Parathyroid adenoma (tissue), 2 donors: ENCODE measurements at regions not wholly inside any gene's neighbourhood (a gene's known extent, or its start where the extent isn't known, plus 50 kb on each side); places are given as distances from the start of the nearest gene placed in this dataset.
"Not testable (repeated sequence)": the region's sequence is repeated elsewhere in the genome, so short reads cannot be mapped to it uniquely, and the experiment has no call there.

Experiments
- H2AFZ ChIP-seq: fragments of 300-600 bp; sonication (generic); one replicate; pipeline ENCODE4 v1.7.0; 2017; ENCODE audit warnings: antibody characterized with exemption, mild to moderate bottlenecking
- H3K27ac ChIP-seq: fragments of 300-600 bp; sonication (generic); one replicate; pipeline ENCODE4 v1.7.0; 2017
- H3K27me3 ChIP-seq: fragments of 300-600 bp; sonication (generic); one replicate; pipeline ENCODE4 v1.7.0; 2017; ENCODE audit warnings: low read length; ENCODE audit not compliant: control insufficient read depth, insufficient read depth
- H3K36me3 ChIP-seq: fragments of 300-600 bp; sonication (generic); one replicate; pipeline ENCODE4 v1.7.0; 2017; ENCODE audit warnings: low read length; ENCODE audit not compliant: control insufficient read depth, insufficient read depth
- H3K4me1 ChIP-seq: fragments of 300-600 bp; sonication (generic); one replicate; pipeline ENCODE4 v1.7.0; 2017; ENCODE audit warnings: control low read depth
- H3K4me2 ChIP-seq: fragments of 300-600 bp; sonication (generic); one replicate; pipeline ENCODE4 v1.7.0; 2017; ENCODE audit warnings: low read length
- H3K4me3 ChIP-seq: fragments of 300-600 bp; sonication (generic); one replicate; pipeline ENCODE4 v1.7.0; 2017; ENCODE audit warnings: low read depth, low read length
- H3K79me2 ChIP-seq: fragments of 300-600 bp; sonication (generic); one replicate; pipeline ENCODE4 v1.7.0; 2017; ENCODE audit warnings: control low read depth
- H3K9ac ChIP-seq: fragments of 300-600 bp; sonication (generic); one replicate; pipeline ENCODE4 v1.7.0; 2017; ENCODE audit warnings: mild to moderate bottlenecking
- H3K9me3 ChIP-seq: fragments of 300-600 bp; sonication (generic); one replicate; pipeline ENCODE4 v1.7.0; 2017; ENCODE audit warnings: low read length; ENCODE audit not compliant: control insufficient read depth
- TF ChIP-seq, protein P1 (sequence below): fragments of 300-600 bp; sonication (generic); IDR thresholded peaks from one replicate; pipeline ENCODE4 v1.7.0; 2017; ENCODE audit warnings: antibody characterized with exemption, mild to moderate bottlenecking
- donor health status: primary hyperparathyroidism.

DNA sequence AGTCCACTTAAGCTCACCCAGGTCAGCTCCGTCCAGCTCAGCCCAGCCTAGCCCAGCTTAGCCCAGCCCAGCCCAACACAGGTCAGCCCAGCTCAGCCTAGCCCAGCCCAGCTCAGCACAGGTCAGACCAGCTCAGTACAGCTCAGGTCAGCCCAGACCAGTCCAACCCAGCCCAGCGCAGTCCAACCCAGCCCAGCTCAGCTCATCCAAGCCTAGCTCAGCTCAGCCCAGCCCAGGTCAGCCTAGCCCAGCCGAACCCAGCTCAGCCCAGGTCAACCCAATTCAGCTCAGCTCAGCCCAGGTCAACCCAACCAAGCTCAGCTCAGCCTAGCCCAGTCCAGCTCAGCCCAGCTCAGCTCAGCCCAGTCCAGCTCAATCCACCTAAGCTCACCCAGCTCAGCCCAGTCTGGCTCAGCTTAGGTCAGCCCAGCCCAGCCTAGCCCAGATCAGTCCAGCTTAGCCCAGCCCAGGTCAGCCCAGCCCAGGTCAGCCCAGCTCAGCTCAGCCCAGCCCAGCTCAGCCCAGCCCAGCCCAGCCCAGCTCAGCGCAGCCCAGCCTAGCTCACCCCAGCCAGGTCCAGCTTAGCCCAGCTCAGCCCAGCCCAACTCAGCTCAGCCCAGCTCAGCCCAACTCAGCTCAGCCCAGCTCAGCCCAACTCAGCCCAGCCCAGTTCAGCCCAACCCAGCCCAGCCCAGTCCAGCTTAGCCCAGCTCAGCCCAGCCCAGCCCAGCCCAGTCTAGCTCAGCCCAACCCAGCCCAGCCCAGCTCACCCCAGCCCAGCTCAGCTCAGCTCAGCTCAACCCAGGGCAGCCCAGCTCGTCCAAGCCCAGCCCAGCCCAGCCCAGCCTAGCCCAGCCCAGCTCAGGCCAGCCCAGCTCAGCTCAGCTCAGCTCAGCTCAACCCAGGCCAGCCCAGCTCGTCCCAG, 184.0 kb downstream of the TMEM121 start:
- H2AFZ ChIP-seq = no peak overlapping the region
- H3K4me1 ChIP-seq = no peaks in the 10 kb centered on the region
- TF ChIP-seq, protein P1, sequence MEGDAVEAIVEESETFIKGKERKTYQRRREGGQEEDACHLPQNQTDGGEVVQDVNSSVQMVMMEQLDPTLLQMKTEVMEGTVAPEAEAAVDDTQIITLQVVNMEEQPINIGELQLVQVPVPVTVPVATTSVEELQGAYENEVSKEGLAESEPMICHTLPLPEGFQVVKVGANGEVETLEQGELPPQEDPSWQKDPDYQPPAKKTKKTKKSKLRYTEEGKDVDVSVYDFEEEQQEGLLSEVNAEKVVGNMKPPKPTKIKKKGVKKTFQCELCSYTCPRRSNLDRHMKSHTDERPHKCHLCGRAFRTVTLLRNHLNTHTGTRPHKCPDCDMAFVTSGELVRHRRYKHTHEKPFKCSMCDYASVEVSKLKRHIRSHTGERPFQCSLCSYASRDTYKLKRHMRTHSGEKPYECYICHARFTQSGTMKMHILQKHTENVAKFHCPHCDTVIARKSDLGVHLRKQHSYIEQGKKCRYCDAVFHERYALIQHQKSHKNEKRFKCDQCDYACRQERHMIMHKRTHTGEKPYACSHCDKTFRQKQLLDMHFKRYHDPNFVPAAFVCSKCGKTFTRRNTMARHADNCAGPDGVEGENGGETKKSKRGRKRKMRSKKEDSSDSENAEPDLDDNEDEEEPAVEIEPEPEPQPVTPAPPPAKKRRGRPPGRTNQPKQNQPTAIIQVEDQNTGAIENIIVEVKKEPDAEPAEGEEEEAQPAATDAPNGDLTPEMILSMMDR = no peak
- no peak overlapping the region for H3K4me2 ChIP-seq
- H3K4me3 ChIP-seq = no peak overlapping the region
- no peaks in the 10 kb centered on the region for H3K27me3 ChIP-seq
- H3K9ac ChIP-seq = no peak overlapping the region
- no peaks in the 10 kb centered on the region for H3K9me3 ChIP-seq
- H3K36me3 ChIP-seq = no peaks in the 10 kb centered on the region
- no peak overlapping the region for H3K27ac ChIP-seq
- no peaks in the 10 kb centered on the region for H3K79me2 ChIP-seq

DNA sequence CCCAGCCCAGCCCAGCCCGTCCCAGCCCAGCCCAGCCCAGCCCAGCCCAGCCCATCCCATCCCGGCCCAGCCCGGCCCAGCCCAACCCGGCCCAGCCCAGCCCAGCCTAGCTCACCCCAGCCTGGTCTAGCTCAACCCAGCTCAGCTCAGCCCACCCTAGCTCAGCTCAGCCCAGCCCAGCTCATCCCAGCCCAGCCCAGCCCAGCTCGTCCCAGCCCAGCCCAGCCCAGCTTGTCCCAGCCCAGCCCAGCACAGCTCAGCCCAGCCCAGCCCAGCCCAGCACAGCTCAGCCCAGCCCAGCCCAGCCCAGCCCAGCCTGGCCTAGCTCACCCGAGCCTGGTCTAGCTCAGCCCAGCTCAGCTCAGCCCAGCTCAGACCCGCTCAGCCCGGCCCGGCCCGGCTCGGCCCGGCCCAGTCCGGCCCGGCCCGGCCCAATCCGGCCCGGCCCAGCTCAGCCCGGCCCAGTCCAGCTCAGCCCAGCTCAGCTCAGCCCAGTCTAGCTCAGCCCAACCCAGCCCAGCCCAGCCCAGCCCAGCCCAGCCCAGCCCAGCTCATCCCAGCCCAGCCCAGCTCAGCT, 184.7 kb downstream of the TMEM121 start:
- no peak overlapping the region for H3K4me2 ChIP-seq
- no peaks in the 10 kb centered on the region for H3K36me3 ChIP-seq
- H3K27ac ChIP-seq = no peak overlapping the region
- H3K27me3 ChIP-seq = no peaks in the 10 kb centered on the region
- H2AFZ ChIP-seq = no peak overlapping the region
- H3K9me3 ChIP-seq = no peaks in the 10 kb centered on the region
- TF ChIP-seq, protein P1 = no peak
- no peaks in the 10 kb centered on the region for H3K4me1 ChIP-seq
- H3K79me2 ChIP-seq = no peaks in the 10 kb centered on the region
- H3K4me3 ChIP-seq = no peak overlapping the region
- H3K9ac ChIP-seq = no peak overlapping the region

DNA sequence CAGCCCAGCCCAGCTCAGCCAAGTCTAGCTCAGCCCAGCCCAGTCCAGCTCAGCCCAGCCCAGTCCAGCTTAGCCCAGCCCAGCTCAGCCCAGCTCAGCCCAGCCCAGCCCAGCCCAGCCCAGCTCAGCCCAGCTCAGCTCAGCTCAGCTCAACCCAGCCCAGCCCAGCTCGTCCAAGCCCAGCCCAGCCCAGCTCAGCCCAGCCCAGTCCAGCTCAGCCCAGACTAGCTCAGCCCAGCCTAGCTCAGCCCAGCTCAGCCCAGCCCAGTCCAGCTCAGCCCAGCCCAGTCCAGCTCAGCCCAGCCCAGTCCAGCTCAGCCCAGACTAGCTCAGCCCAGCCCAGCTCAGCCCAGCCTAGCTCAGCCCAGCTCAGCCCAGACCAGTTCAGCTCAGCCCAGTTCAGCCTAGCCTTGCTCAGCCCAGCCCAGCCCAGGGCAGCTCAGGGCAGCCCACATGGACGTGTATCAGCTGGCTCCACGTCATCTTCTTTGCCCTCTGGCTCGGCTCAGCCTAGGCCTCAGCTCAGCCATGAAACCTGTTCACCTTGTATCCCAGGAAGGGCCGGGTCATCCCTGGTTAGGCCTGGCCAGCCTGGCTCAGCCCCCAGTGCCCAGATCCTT, 185.6 kb downstream of the TMEM121 start:
- H3K9me3 ChIP-seq = no peaks in the 10 kb centered on the region
- H3K36me3 ChIP-seq = no peaks in the 10 kb centered on the region
- TF ChIP-seq, protein P1 = no peak
- no peak overlapping the region for H3K27ac ChIP-seq
- H2AFZ ChIP-seq = no peak overlapping the region
- H3K9ac ChIP-seq = no peak overlapping the region
- H3K4me1 ChIP-seq = no peaks in the 10 kb centered on the region
- H3K4me3 ChIP-seq = no peak overlapping the region
- no peaks in the 10 kb centered on the region for H3K27me3 ChIP-seq
- no peak overlapping the region for H3K4me2 ChIP-seq
- no peaks in the 10 kb centered on the region for H3K79me2 ChIP-seq

DNA sequence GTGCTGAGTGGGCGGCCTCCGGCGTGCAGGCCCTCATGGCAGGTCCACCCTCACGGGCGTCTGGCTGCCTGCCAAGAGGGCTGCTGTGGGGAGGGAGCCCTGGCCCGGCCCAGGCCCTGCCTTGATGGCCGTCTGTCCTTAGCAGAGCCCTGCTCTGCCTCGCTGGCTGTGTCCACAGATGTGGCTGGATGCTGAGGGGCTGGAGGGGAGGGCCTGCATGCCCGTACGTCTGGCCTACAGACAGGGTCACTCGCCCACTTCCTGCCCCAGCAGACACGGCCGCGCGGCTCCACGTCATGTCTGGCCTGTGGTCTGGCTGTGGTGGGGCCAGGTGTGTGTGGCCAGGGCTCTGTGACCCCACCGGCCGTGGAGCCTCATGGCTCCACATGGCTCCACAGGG, 186.3 kb downstream of the TMEM121 start:
- not testable (repeated sequence) for H3K4me1 ChIP-seq, H3K79me2 ChIP-seq, H3K9ac ChIP-seq, H3K27me3 ChIP-seq, H3K4me2 ChIP-seq, H3K9me3 ChIP-seq, H3K4me3 ChIP-seq, H2AFZ ChIP-seq, H3K36me3 ChIP-seq, H3K27ac ChIP-seq

DNA sequence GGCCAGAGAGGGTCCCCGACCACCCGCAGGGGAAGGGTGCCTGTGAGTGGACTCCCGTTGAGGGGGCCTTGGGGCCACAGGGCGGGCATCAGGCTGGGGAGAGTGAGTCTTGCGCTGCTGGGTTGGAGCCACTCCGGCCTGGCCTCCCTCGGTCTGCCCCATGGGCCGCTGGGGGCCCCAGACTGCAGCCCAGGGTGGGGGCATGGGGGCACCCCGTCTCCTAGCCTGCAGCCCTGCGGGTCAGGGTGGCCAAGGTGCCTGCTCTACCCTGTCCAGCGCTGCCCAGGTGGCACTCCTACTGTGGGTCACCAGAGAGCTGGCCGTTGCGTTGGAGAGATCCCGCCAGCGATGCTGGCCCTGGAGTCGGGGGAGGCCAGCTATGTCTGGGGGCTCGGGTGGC, 186.8 kb downstream of the TMEM121 start:
- H3K4me1 ChIP-seq, H3K9me3 ChIP-seq, H3K4me3 ChIP-seq, H2AFZ ChIP-seq, H3K36me3 ChIP-seq, H3K79me2 ChIP-seq, H3K4me2 ChIP-seq, H3K27ac ChIP-seq, H3K9ac ChIP-seq, H3K27me3 ChIP-seq: not testable (repeated sequence)

DNA sequence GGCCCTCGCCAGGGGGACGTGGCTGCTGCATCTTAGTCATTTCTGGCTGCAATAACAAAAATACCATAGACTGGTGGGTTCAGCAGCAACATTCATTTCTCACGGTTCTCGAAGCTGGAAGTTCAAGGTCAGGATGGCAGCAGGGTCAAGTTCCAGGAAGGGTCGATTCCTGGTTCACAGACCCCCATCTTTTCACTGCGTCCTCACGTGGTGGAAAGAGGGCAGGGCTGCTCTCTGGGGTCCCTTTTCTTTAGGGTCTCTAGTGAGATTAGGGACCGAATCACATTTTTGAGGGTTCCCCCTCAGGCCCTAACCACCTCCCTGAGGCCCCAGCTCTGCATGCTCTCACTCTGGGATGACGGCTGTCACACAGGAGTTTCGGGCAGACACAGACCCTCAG, 187.5 kb downstream of the TMEM121 start:
- not testable (repeated sequence) for H3K9me3 ChIP-seq

DNA sequence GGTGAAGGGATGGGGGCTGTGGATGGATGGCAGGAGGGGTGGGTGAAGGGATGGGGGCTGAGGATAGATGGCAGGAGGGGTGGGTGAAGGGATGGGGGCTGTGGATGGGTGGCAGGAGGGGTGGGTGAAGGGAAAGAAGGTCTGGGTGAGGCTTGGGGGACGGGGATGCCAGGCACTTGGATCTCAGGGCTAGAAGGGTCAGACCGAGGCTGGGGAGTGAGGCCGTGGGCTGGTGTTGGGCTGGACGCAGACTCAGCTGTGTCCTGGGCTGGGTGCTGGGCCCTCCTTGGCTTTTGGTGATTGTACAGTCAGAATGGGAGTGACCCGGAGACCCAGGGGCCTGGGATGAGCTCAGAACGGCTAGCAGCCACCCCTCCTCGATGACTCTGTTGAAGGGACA, 192.4 kb downstream of the TMEM121 start:
- H3K79me2 ChIP-seq, H3K4me2 ChIP-seq, H3K4me3 ChIP-seq, H3K27me3 ChIP-seq, H3K4me1 ChIP-seq, H3K9ac ChIP-seq, H3K27ac ChIP-seq, H3K9me3 ChIP-seq, H3K36me3 ChIP-seq, H2AFZ ChIP-seq: not testable (repeated sequence)

More for the DNA sequence above, 187.5 kb downstream of the TMEM121 start:
- not testable (repeated sequence) for H2AFZ ChIP-seq, H3K9ac ChIP-seq, H3K27ac ChIP-seq, H3K4me3 ChIP-seq, H3K4me2 ChIP-seq, H3K27me3 ChIP-seq, H3K36me3 ChIP-seq, H3K79me2 ChIP-seq, H3K4me1 ChIP-seq

DNA sequence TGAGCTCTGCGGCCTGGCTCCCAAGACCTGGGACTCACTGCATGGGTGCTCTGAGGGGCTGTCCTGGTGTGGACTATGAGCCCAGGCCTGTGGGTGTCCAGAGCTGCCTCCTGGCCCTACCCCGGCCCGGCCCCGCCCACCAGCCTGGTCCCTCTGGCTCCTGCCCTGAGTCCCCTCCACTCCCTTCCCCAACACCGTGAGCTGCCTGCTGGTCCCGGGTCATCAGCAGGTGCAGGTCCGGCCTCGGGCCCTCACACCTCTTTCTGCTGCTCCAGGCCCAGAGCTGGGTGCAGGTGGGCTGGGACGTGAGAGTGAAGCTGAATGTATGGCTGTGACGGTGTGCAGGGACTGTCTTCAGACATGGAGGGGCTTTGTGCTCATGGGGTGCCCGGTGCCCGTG, 193.7 kb downstream of the TMEM121 start:
- not testable (repeated sequence) for H3K4me1 ChIP-seq, H3K9me3 ChIP-seq

More for the DNA sequence above, 193.7 kb downstream of the TMEM121 start:
- H3K9ac ChIP-seq, H3K27ac ChIP-seq, H3K27me3 ChIP-seq, H3K79me2 ChIP-seq, H3K4me3 ChIP-seq, H3K4me2 ChIP-seq, H3K36me3 ChIP-seq, H2AFZ ChIP-seq: not testable (repeated sequence)
